Hematopoietic multipotent progenitor cell treated with erythropoietin and hydrocortisone succinate and interleukin-3 and kit ligand, for 8 days (in vitro differentiated cells): ENCODE measurements at regions not wholly inside any gene's neighbourhood (a gene's known extent, or its start where the extent isn't known, plus 50 kb on each side); places are given as distances from the start of the nearest gene placed in this dataset.

Experiments
- DNase-seq: peaks from one replicate; pipeline ENCODE4 v3.0.0-alpha.2; 2015

DNA sequence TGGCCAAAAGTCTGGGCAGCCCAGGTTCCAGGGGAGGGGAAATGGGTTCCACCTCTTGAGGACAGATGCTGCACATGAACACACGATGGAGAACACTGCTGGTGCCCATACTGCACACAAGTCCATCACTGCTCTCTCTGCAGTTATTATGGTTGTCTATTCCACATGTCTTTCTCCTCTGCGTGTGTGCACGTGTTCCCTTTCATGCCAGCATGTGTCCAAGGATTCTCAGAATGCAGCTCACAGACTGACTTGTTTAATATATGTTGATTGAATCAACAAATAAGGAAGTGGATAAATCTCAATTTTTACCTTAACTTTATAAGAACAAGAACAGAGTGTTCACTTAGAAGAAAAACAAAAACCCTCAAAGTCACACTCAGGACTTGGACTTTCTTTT lies 158.9 kb downstream of the FNDC1 start:
- DNase-seq = no peak

DNA sequence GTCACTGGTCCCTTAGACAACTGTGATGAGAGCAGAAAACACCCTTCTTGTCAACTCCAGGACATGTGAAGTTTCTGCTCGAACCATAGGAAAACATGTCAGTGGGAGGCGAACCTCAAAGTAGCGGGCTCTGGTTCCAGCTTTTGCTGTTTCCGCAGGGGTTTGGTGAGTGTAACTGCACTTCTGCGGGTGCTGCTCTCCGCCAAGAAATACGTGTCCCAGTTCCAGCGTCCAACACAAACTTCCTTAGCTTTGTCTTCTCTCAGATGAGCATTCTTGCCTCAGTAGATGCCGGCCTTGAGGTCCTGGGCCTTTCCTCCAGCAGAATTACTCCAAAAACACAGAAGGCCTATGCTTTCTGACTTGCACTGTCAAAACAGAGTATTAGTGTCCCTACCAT lies 156.3 kb downstream of the FNDC1 start:
- no peak for DNase-seq

DNA sequence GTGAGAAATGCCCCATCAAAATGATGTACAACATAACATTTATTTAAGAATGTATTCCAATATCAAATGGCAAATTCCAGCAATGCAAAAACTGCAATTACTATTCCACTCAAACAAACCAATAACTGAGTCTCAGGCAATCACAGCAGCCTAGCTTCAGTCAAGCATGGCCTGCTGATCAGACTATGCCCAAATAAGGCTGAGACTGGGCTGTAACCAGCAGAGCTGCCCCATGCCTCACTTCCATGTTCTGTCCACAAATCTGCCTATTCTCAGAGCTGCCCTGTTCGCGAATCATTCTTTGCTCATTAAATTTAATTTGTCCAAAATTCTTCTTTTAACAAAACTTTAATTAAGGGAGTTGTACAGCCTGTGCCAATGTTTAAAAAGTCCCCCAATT lies 155.4 kb downstream of the FNDC1 start:
- DNase-seq = no peak
